A673 (cell line): ENCODE measurements at regions not wholly inside any gene's neighbourhood (a gene's known extent, or its start where the extent isn't known, plus 50 kb on each side); places are given as distances from the start of the nearest gene placed in this dataset.

Source experiments
- CTCF ChIP-seq: fragments of 300-800, 200-600 bp; sonication (generic); conservative IDR thresholded peaks from 2 replicates; pipeline ENCODE4 v1.5.1; 2017; ENCODE audit warnings: low read depth, mild to moderate bottlenecking, antibody characterized with exemption, low read length, moderate library complexity, mixed read lengths
- EZH2 ChIP-seq: fragments of 200-600 bp; sonication (generic); IDR thresholded peaks from 2 replicates; pipeline ENCODE4 v1.6.1; 2017; ENCODE audit warnings: borderline replicate concordance, low read depth, mild to moderate bottlenecking, mixed read lengths, antibody characterized with exemption, low read length; ENCODE audit not compliant: poor library complexity, severe bottlenecking

DNA sequence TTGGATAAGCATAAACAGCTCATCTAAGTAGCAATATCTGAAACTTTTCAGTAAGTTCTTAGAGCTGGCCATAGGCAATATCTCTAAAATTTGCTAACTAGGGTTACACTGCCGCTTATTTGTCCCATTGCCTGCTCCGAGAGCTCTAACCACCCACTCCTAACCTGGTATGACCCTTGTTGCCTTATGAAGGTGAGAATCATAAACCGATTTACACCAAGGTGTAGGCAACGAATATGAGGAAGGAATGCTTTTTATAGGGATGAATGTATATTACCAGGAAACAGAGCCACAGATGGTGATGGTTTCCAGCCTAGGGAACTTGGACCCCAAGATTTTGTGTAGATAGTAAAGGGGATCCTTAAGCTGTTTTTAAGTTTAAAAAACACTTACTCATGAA is 440.9 kb downstream of the PDCD6IP start:
- TF ChIP-seq CTCF (no peak), EZH2 (no peak)
